HG03565 (cell line): ENCODE measurements at regions not wholly inside any gene's neighbourhood (a gene's known extent, or its start where the extent isn't known, plus 50 kb on each side); places are given as distances from the start of the nearest gene placed in this dataset.

Source experiments
- ATAC-seq: cut with Tn5 transposase; IDR thresholded peaks from one replicate; pipeline ENCODE4 v1.9.1; 2021; ENCODE audit warnings: mild to moderate bottlenecking, moderate library complexity; ENCODE audit not compliant: unreplicated experiment

DNA sequence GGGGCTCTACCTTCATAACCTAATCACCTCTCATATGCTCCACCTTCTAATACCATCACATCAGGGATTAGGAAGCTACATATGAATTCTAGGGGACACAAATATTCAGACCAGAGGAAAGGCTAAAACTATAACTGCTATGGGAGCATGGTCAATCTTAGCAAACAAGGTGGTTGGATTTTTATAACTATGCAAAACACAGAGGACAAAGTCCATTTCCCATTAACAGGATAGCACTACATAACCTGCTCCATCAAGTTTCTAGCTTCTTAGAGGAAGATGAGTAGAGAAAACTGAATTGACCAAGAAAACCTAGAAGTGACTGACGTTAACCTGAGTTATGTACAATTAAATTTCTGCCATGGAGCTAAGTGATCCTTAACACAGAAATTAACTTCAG, 398.6 kb downstream of the TBL1XR1 start:
- ATAC-seq: no peak

- no peak for ATAC-seq
Measured at GRCh38 chr3:176796371-176796770, 400.9 kb downstream of the TBL1XR1 start.

- ATAC-seq: no peak
Measured at GRCh38 chr3:176795891-176796290, 401.4 kb downstream of the TBL1XR1 start.

DNA sequence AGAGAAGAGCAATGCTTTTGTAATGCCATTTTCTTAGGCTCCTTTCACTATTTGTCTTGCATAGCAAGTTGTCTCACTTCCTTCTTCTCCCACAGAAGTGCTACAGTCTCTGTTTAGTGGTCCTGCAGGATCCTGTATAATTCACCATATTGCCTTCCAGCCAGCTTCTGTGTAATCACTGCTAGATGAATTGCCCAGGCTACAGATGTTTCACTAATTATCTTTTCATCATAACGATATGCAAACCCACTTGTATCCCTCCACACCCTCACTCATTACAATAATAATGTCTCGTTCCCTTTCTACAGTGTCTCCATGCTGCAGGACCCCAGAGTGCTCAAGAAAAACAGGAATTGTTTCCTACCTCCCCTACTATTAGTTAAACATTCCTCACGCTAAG, 402.9 kb downstream of the TBL1XR1 start:
- ATAC-seq: no peak

- no peak for ATAC-seq
Measured at GRCh38 chr3:176789947-176790346, 407.3 kb downstream of the TBL1XR1 start.

GRCh38 chr3:176789281-176789705, 408.0 kb downstream of the TBL1XR1 start:
- no peak for ATAC-seq

DNA sequence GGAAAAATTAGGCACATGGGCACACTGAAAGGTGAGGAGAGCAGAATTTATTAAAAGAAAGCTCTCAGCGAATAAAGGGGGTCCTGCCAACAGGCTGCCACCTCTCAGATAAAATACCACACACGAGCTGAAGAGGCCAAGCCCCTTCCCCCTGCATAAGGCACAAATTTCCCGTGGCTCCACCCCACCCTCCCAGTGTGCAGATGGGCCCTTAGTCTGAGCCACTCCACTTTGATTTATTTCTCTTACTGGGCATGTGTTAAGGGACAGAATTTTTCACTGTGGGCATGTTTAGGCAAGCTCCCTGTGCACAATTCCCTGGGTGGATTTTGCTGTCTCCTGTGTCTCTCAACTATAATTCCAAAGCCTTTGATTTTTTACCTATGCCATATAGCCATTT, 409.8 kb downstream of the TBL1XR1 start:
- no peak for ATAC-seq

GRCh38 chr3:176785171-176785570, 412.1 kb downstream of the TBL1XR1 start:
- ATAC-seq: no peak

GRCh38 chr3:176780766-176781165, 416.5 kb downstream of the TBL1XR1 start:
- ATAC-seq: no peak

DNA sequence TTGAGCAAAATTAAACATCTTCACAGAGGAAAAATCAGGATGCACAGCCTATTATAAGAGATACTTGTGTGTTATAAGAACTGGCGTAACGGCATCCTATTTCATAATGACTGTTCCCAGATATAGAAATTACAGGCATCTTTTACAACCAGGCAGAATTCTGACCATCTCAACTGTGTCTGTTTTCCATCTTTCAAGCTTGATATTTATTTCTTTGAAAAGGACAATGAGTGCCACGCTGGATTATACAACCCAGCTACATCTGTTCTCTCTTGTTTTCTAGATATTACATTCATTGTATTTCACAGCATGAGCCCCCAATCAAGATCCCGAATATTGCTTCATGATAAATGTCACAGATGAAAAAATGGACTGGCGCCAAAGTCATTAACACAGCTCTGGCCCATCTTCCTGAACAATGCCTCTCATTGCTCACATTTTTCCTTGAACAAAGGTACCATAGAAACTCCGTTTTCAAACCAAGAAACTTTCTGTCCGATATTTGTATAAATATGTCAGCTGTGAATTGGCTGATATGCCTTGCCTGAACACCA, 420.6 kb downstream of the TBL1XR1 start:
- no peak for ATAC-seq

GRCh38 chr3:176769547-176770190, 427.6 kb downstream of the TBL1XR1 start:
- no peak for ATAC-seq

GRCh38 chr3:176767385-176767784, 429.9 kb downstream of the TBL1XR1 start:
- ATAC-seq: no peak

GRCh38 chr3:176766862-176767261, 430.4 kb downstream of the TBL1XR1 start:
- no peak for ATAC-seq

- no peak for ATAC-seq
Measured at GRCh38 chr3:176765382-176765900, 431.8 kb downstream of the TBL1XR1 start.

- ATAC-seq: no peak
Measured at GRCh38 chr3:176759815-176760506, 437.3 kb downstream of the TBL1XR1 start.

GRCh38 chr3:176757429-176757828, 439.9 kb downstream of the TBL1XR1 start:
- no peak for ATAC-seq

GRCh38 chr3:176755977-176756376, 441.3 kb downstream of the TBL1XR1 start:
- no peak for ATAC-seq

- ATAC-seq: no peak
Measured at GRCh38 chr3:176755552-176755951, 441.7 kb downstream of the TBL1XR1 start.

- no peak for ATAC-seq
Measured at GRCh38 chr3:176741664-176742047, 455.6 kb downstream of the TBL1XR1 start.

DNA sequence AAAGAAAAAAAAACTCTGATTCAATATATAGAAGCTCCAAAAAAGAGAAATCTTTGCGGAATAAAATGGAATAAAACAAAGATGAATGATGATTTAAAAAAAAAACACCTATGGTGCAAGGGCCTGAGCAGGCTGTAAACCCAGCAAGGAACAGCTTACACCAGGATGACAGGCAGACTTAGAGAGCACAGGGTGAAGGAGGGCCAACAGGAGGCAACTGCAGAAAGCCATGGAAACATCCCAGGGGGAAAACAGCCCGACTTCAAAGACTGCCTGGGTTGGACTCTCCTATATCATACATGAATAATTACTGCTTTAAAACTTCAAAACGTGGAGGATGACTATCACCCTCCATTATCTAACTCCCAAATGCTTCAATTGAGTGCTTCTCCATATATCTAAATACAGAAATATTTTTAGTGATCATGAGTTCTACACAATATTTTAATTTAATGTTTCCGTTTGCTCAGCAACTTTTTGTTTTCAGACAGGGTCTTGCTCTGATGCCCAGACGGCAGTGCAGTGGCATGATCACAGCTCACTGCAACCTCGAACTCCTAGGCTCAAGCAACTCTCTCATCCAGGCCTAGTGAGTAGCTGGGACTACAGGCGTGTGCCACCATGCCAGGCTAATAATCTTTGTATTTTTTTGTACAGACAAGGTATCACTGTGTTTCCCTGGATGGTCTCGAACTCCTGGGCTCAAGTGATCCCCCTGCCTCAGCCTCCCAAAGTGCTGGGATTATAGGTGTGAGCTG, 456.2 kb downstream of the TBL1XR1 start:
- ATAC-seq: no peak

GRCh38 chr3:176739159-176739558, 458.1 kb downstream of the TBL1XR1 start:
- ATAC-seq: no peak
